ENCODE measurements at regions not wholly inside any gene's neighbourhood (a gene's known extent, or its start where the extent isn't known, plus 50 kb on each side); places are given as distances from the start of the nearest gene placed in this dataset.

- Mint-ChIP-seq H3K27me3 (ENCODE audit: insufficient read depth, unreplicated experiment) (no peaks in the 10 kb centered on the region), H3K36me3 (ENCODE audit: insufficient read depth, unreplicated experiment) (peaks cover 4% of the 10 kb centered on the region), H3K4me3 (ENCODE audit: unreplicated experiment) (no peak overlapping the region), H3K4me1 (ENCODE audit: insufficient read depth, unreplicated experiment) (no peaks in the 10 kb centered on the region), H3K9me3 (ENCODE audit: unreplicated experiment) (no peaks in the 10 kb centered on the region), H3K27ac (ENCODE audit: low read depth, unreplicated experiment) (no peak overlapping the region)
- intact Hi-C loops (cut with micrococcal nuclease) = no loop called here
- no peak for TF ChIP-seq CTCF (IDR thresholded peaks at IDR 0.05; ENCODE audit: unreplicated experiment)
- CTCF ChIA-PET = interaction anchor here (0.8 kb wide), 1 partner anchor 44 kb away, joined by 3 read pairs; no protein-coding TSS in a partner anchor
- DNase-seq (ENCODE audit: unreplicated experiment) = peak; percentile 8
- POLR2A ChIA-PET = interaction anchor here (0.5 kb wide), 1 partner anchor 686 kb away, joined by 5 read pairs; no protein-coding TSS in a partner anchor
- BruUV-seq (replicated peaks) = no TSS peak
Observed at GRCh38 chr4:56245547-56246232, 141.6 kb downstream of the AASDH start.

- peaks cover 6% of the 10 kb centered on the region for H3K36me3 Mint-ChIP-seq (ENCODE audit: insufficient read depth, unreplicated experiment)
- H3K27ac Mint-ChIP-seq (ENCODE audit: low read depth, unreplicated experiment) = no peak overlapping the region
- no peaks in the 10 kb centered on the region for H3K27me3 Mint-ChIP-seq (ENCODE audit: insufficient read depth, unreplicated experiment)
- DNase-seq (ENCODE audit: unreplicated experiment) = no peak
- no peak overlapping the region for H3K4me3 Mint-ChIP-seq (ENCODE audit: unreplicated experiment)
- H3K9me3 Mint-ChIP-seq (ENCODE audit: unreplicated experiment) = no peaks in the 10 kb centered on the region
- no TSS peak for BruUV-seq (replicated peaks)
- no peaks in the 10 kb centered on the region for H3K4me1 Mint-ChIP-seq (ENCODE audit: insufficient read depth, unreplicated experiment)
- ChIA-PET CTCF (no interaction called here), POLR2A (no interaction called here)
- TF ChIP-seq CTCF (IDR thresholded peaks at IDR 0.05; ENCODE audit: unreplicated experiment) = no peak
- intact Hi-C loops (cut with micrococcal nuclease) = no loop called here
Observed at GRCh38 chr4:56244681-56245080, 142.6 kb downstream of the AASDH start.

- no TSS peak for BruUV-seq (replicated peaks)
- ChIA-PET POLR2A (no interaction called here), CTCF (interaction anchor here (0.6 kb wide), 3 partner anchors 27 to 225 kb away, joined by 3 to 4 read pairs (median 3); no protein-coding TSS in a partner anchor)
- H3K27ac Mint-ChIP-seq (ENCODE audit: low read depth, unreplicated experiment) = no peak overlapping the region
- H3K9me3 Mint-ChIP-seq (ENCODE audit: unreplicated experiment) = no peaks in the 10 kb centered on the region
- no peaks in the 10 kb centered on the region for H3K4me1 Mint-ChIP-seq (ENCODE audit: insufficient read depth, unreplicated experiment)
- intact Hi-C loops (cut with micrococcal nuclease) = no loop called here
- no peaks in the 10 kb centered on the region for H3K27me3 Mint-ChIP-seq (ENCODE audit: insufficient read depth, unreplicated experiment)
- peaks cover 6% of the 10 kb centered on the region for H3K36me3 Mint-ChIP-seq (ENCODE audit: insufficient read depth, unreplicated experiment)
- TF ChIP-seq CTCF (IDR thresholded peaks at IDR 0.05; ENCODE audit: unreplicated experiment) = no peak
- no peak for DNase-seq (ENCODE audit: unreplicated experiment)
- H3K4me3 Mint-ChIP-seq (ENCODE audit: unreplicated experiment) = no peak overlapping the region
Observed at GRCh38 chr4:56243107-56243506, 144.2 kb downstream of the AASDH start.

- ChIA-PET CTCF (interaction anchor here (1.0 kb wide), 1 partner anchor 16 kb away, joined by 4 read pairs; no protein-coding TSS in a partner anchor), POLR2A (no interaction called here)
- intact Hi-C loops (cut with micrococcal nuclease) = no loop called here
- Mint-ChIP-seq H3K9me3 (ENCODE audit: unreplicated experiment) (no peaks in the 10 kb centered on the region), H3K27me3 (ENCODE audit: insufficient read depth, unreplicated experiment) (no peaks in the 10 kb centered on the region), H3K4me1 (ENCODE audit: insufficient read depth, unreplicated experiment) (no peaks in the 10 kb centered on the region), H3K36me3 (ENCODE audit: insufficient read depth, unreplicated experiment) (peaks cover 6% of the 10 kb centered on the region), H3K27ac (ENCODE audit: low read depth, unreplicated experiment) (no peak overlapping the region), H3K4me3 (ENCODE audit: unreplicated experiment) (no peak overlapping the region)
- DNase-seq (ENCODE audit: unreplicated experiment) = no peak
- BruUV-seq (replicated peaks) = no TSS peak
- TF ChIP-seq CTCF (IDR thresholded peaks at IDR 0.05; ENCODE audit: unreplicated experiment) = no peak
Observed at GRCh38 chr4:56241500-56241899, 145.8 kb downstream of the AASDH start.
